ENCODE measurements at regions not wholly inside any gene's neighbourhood (a gene's known extent, or its start where the extent isn't known, plus 50 kb on each side); places are given as distances from the start of the nearest gene placed in this dataset.

DNA sequence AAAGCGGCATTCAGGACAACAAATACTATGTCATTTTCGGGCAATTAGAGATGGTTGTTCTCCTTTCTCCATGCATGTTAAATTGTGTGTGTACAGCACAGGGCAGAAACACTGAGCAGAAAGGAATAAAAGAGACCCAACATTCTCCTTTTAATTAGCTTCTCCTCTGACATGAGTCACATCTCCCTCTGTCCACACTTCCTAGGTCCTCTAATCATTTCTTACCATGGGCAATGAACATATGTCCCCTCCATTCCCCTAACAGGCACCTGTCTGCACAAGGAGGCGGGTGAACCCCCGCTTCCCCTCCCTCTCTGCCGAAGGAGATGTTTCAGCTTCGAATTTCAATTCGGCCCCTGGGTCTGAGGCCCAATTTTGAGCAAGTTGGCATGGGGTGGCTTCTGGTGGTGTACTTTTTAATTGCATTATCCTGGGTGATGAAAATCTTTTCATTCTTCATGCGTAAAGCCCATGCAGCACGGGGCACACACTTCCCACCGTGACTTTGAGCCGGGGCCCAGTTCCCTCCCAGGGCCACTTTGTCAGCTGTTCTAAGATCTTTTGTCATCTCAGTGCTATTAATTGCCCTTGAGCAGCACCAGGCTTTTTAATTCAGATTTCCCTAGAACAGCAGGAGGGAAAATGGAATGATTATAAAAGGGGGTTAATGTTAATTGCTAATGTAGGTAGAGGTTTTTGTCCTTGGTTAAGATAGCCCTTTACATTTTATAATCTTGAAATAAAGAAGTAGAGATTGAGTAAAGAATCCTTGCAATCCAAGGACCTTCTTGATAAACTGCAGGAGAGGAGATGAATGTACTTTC is 219.5 kb upstream of the NRP1 start:
- DNase-seq, result no peak
- Mint-ChIP-seq H3K4me1 (peaks cover 2% of the 10 kb centered on the region), H3K4me3 (no peak overlapping the region), H3K9me3 (ENCODE audit: low read depth) (no peaks in the 10 kb centered on the region), H3K36me3 (ENCODE audit: low read depth) (no peaks in the 10 kb centered on the region), H3K27me3 (peaks cover 34% of the 10 kb centered on the region), H3K27ac (no peak overlapping the region)
- intact Hi-C loops (cut with DNase I, micrococcal nuclease), result no loop called here
- POLR2A ChIA-PET, result no interaction called here
- no peak for ATAC-seq
- CTCF ChIA-PET, result no interaction called here

DNA sequence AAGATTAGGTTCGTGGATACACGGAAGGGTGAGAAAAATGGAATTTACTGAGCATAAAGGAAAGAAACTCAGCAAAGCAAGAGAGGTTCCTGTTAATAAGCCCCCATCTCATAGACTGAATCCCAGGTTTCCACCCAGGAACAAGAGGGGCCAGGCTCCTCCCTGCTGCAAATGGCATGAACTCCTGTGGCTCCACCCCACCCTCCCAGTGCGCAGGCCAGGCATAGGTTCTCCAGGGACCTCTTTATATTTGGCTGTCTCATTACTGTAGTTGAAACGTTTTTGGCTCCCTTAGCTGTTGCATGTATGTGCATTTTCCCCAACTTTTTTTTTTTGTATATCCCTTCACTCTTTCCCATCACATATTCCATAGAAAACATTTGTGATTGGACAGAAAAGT is 217.8 kb upstream of the NRP1 start:
- no peaks in the 10 kb centered on the region for H3K4me1 Mint-ChIP-seq
- H3K27me3 Mint-ChIP-seq, result peaks cover 31% of the 10 kb centered on the region

DNA sequence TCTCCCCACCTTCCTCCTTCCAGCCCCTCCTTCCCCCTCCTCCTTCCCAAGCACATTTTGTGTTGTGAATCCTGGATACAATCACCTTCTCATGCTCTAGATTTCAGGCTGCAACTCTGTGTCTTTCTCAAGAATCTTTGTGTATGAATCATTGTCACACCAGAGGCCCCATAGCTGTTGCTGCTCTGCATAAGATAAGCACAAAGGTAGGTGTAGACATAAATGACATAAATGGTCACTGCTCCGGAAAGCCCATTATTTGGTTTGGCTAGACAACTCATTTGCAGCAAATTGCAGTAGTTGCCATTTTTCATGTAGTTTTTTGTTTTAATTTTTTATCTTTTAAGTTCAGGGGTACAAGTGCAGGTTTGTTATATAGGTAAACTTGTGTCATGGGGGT is 216.3 kb upstream of the NRP1 start:
- POLR2A ChIA-PET, result no interaction called here
- DNase-seq, result no peak
- H3K4me1 Mint-ChIP-seq, result no peaks in the 10 kb centered on the region
- no peaks in the 10 kb centered on the region for H3K36me3 Mint-ChIP-seq (ENCODE audit: low read depth)
- CTCF ChIA-PET, result interaction anchor here (0.6 to 1.2 kb wide), 3 partner anchors 137 to 233 kb away, joined by 3 read pairs; no protein-coding TSS in a partner anchor
- no peak overlapping the region for H3K27ac Mint-ChIP-seq
- no peak overlapping the region for H3K4me3 Mint-ChIP-seq
- peaks cover 23% of the 10 kb centered on the region for H3K27me3 Mint-ChIP-seq
- no peak for ATAC-seq
- intact Hi-C loops (cut with DNase I, micrococcal nuclease), result no loop called here
- H3K9me3 Mint-ChIP-seq (ENCODE audit: low read depth), result no peaks in the 10 kb centered on the region

More for the DNA sequence above, 217.8 kb upstream of the NRP1 start:
- CTCF ChIA-PET, result interaction anchor here (0.6 kb wide), 2 partner anchors 23 to 34 kb away, joined by 3 read pairs; no protein-coding TSS in a partner anchor
- intact Hi-C loops (cut with DNase I, micrococcal nuclease), result no loop called here
- ATAC-seq (no peak), DNase-seq (no peak)
- H3K9me3 Mint-ChIP-seq (ENCODE audit: low read depth), result no peaks in the 10 kb centered on the region
- no peak overlapping the region for H3K4me3 Mint-ChIP-seq
- H3K27ac Mint-ChIP-seq, result no peak overlapping the region
- no peaks in the 10 kb centered on the region for H3K36me3 Mint-ChIP-seq (ENCODE audit: low read depth)
- POLR2A ChIA-PET, result no interaction called here

DNA sequence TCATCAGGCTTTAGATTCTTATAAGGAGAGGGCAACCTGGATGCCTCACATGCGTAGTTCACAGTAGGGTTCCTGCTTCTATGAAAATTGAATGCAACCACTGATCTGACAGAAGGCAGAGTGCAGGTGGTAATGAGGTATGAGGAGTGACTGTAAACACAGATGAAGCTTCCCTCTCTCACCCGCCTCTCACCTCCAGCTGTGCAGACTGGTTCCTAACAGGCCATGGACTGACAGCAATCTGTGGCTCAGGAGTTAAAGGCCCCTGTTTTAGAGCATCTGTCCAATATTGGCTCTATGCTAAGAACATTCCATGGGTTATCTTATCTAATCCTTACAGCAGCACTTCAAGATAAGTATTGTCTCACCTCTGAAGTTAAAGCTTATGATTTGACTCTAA is 213.5 kb upstream of the NRP1 start:
- CTCF ChIA-PET, result no interaction called here
- ATAC-seq, result no peak
- POLR2A ChIA-PET, result no interaction called here
- Mint-ChIP-seq H3K4me1 (no peaks in the 10 kb centered on the region), H3K9me3 (ENCODE audit: low read depth) (peaks cover 8% of the 10 kb centered on the region), H3K27ac (no peak overlapping the region), H3K4me3 (no peak overlapping the region), H3K27me3 (peaks cover 17% of the 10 kb centered on the region), H3K36me3 (ENCODE audit: low read depth) (no peaks in the 10 kb centered on the region)
- no peak for DNase-seq
- intact Hi-C loops (cut with DNase I, micrococcal nuclease), result no loop called here

DNA sequence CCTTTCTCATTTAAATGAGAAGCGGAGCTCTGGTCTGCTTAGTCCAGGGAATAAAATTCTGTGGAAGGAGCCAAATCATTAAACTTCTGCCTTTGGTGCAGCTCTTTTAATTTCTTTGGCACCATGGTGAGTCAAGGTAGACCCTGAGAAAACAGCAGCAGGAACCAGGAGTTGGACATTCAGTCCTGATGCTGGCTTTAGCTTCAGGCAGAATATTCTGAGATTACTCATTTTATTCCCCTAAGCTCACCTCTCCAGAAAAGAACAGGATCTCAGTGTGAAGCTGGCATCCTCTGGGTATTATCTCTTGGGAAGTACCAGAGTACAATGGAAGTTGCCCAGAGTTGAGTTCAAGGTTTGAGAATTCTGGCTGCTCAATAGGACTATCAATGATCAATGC is 211.6 kb upstream of the NRP1 start:
- CTCF ChIA-PET, result no interaction called here

DNA sequence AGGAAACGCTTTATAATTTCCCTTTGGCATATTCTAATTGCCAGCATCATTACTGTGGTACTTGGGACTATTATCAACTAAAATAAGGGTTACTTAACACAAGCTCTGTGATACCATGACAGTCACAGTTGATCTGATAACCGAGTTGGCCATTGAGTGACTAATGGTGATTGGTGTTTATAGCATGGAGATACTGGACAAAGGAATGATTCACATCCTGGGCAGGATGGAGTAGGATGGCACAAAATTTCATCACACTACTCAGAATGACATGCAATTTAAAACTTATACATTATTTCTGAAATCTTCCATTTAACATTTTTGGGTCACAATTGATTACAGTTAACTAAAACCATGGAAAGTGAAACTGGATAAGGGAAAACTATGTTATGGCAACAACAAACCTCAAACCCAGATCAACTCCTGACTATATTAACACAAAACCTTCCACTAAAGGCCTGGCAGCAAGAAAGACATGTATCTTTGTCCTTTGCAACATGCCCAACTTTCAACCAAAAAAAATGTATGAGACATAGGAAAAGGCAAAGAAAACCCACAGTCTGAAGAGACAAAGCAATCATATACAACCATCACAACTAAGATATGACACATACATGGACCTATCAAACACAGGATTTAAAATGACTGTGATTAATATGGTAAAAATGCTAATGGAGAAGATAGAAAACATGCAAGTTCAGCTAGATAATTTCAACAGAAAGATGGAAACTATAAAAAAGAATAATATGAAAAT is 208.5 kb upstream of the NRP1 start:
- Mint-ChIP-seq H3K4me1 (no peaks in the 10 kb centered on the region), H3K27ac (no peak overlapping the region), H3K9me3 (ENCODE audit: low read depth) (peaks cover 12% of the 10 kb centered on the region), H3K4me3 (no peak overlapping the region), H3K27me3 (peaks cover 11% of the 10 kb centered on the region), H3K36me3 (ENCODE audit: low read depth) (no peaks in the 10 kb centered on the region)
- ATAC-seq (no peak), DNase-seq (no peak)
- CTCF ChIA-PET, result no interaction called here
- POLR2A ChIA-PET, result no interaction called here
- intact Hi-C loops (cut with DNase I, micrococcal nuclease), result no loop called here

More for the DNA sequence above, 211.6 kb upstream of the NRP1 start:
- Mint-ChIP-seq H3K27ac (no peak overlapping the region), H3K4me3 (no peak overlapping the region), H3K9me3 (ENCODE audit: low read depth) (peaks cover 12% of the 10 kb centered on the region), H3K4me1 (no peaks in the 10 kb centered on the region), H3K36me3 (ENCODE audit: low read depth) (no peaks in the 10 kb centered on the region), H3K27me3 (peaks cover 18% of the 10 kb centered on the region)
- intact Hi-C loops (cut with DNase I, micrococcal nuclease), result no loop called here
- DNase-seq, result no peak
- ATAC-seq, result no peak
- POLR2A ChIA-PET, result no interaction called here

DNA sequence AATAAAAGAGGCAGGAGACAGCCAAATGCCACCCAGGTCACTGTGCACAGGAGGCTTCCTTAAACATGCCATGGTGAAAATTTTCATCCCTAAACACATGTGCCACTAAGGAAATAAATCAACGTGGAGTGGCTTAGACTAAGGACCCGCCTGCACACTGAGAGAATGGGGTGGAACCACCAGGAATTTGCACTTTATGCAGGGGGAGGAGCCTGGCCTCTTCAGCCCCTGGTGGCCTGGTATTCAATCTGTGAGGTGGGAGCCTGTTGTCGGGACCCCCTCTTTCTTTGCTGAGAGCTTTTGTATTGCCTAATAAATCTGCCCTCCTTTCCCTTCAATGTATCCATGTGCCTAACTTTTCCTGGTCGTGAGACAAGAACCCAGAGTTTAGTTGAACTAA is 204.6 kb upstream of the NRP1 start:
- Mint-ChIP-seq H3K27me3 (peaks cover 21% of the 10 kb centered on the region), H3K36me3 (ENCODE audit: low read depth) (no peaks in the 10 kb centered on the region), H3K9me3 (ENCODE audit: low read depth) (peaks cover 12% of the 10 kb centered on the region), H3K27ac (no peak overlapping the region), H3K4me1 (no peaks in the 10 kb centered on the region), H3K4me3 (no peak overlapping the region)
- no peak for ATAC-seq
- DNase-seq, result no peak
- ChIA-PET POLR2A (no interaction called here), CTCF (no interaction called here)
- intact Hi-C loops (cut with DNase I, micrococcal nuclease), result no loop called here

DNA sequence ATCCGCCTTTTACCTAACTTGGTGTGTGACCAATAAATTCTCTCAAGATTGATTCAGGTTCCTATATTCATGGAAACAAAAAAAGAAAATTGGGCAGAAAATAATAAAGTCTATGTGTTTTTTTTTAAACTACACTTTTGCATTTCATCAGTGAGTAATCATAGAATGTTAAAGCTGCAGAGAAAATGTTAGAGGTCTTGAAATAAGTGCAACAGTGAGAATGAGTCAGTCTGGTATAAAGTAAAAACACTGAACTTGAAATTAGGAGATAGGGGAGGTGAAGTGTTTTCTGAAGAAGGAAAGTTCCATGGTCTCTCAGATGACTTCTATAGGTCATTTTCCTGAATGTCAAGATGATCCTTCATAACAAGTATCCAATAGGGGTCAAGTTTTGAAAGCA is 202.6 kb upstream of the NRP1 start:
- Mint-ChIP-seq H3K36me3 (ENCODE audit: low read depth) (no peaks in the 10 kb centered on the region), H3K27me3 (peaks cover 29% of the 10 kb centered on the region), H3K4me3 (no peak overlapping the region), H3K9me3 (ENCODE audit: low read depth) (no peaks in the 10 kb centered on the region), H3K4me1 (no peaks in the 10 kb centered on the region), H3K27ac (no peak overlapping the region)
- intact Hi-C loops (cut with DNase I, micrococcal nuclease), result no loop called here
- ATAC-seq (no peak), DNase-seq (no peak)
- ChIA-PET CTCF (no interaction called here), POLR2A (no interaction called here)

DNA sequence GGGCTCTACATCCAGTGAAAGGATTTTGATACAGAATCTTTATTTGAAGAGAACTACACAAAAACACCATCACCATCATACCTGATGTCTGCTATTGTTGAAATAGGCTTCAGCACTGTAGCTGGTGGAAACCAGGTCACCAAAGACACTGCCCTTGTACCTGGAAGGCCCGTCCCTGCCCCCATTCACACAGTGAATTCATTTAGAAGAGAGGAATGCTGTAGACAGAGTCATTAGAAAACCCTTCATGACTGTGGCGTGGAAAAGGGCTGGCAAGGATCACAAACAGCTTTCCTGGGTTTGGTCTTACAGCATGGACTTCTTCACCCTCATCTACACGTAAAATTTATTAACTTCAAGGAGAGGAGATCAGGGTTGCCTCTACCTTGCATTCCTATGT is 202.0 kb upstream of the NRP1 start:
- Mint-ChIP-seq H3K36me3 (ENCODE audit: low read depth) (no peaks in the 10 kb centered on the region), H3K27ac (no peak overlapping the region), H3K27me3 (peaks cover 26% of the 10 kb centered on the region), H3K9me3 (ENCODE audit: low read depth) (no peaks in the 10 kb centered on the region), H3K4me1 (no peaks in the 10 kb centered on the region), H3K4me3 (no peak overlapping the region)
- intact Hi-C loops (cut with DNase I, micrococcal nuclease), result no loop called here
- ChIA-PET POLR2A (no interaction called here), CTCF (interaction anchor here (1.0 kb wide), 1 partner anchor 22 kb away, joined by 3 read pairs; no protein-coding TSS in a partner anchor)
- DNase-seq (no peak), ATAC-seq (no peak)

DNA sequence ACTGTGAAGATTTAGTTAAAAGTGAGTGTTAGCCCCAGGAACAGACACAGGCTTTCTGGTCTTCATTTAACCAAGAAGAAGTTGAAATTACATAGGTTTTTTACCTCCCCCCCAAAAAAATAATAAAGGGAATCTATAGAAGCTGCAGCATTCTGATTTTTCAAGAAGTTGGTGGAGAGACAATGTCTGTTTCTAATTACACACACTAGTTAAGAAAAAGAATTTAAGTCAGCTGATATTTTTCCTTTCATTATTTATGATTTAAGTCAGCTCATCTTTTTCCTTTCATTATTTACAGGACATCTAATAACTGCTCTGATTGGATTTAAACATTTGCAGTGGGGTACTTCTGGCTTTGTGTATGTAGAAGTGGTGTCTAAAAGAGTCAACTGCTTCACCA is 201.4 kb upstream of the NRP1 start:
- H3K27me3 Mint-ChIP-seq, result peaks cover 23% of the 10 kb centered on the region
- H3K9me3 Mint-ChIP-seq (ENCODE audit: low read depth), result no peaks in the 10 kb centered on the region
- POLR2A ChIA-PET, result no interaction called here
- no peaks in the 10 kb centered on the region for H3K4me1 Mint-ChIP-seq
- ATAC-seq (no peak), DNase-seq (no peak)
- CTCF ChIA-PET, result interaction anchor here (1.0 kb wide), 1 partner anchor 23 kb away, joined by 3 read pairs; no protein-coding TSS in a partner anchor
- H3K27ac Mint-ChIP-seq, result no peak overlapping the region
- no peaks in the 10 kb centered on the region for H3K36me3 Mint-ChIP-seq (ENCODE audit: low read depth)
- intact Hi-C loops (cut with DNase I, micrococcal nuclease), result no loop called here
- no peak overlapping the region for H3K4me3 Mint-ChIP-seq

DNA sequence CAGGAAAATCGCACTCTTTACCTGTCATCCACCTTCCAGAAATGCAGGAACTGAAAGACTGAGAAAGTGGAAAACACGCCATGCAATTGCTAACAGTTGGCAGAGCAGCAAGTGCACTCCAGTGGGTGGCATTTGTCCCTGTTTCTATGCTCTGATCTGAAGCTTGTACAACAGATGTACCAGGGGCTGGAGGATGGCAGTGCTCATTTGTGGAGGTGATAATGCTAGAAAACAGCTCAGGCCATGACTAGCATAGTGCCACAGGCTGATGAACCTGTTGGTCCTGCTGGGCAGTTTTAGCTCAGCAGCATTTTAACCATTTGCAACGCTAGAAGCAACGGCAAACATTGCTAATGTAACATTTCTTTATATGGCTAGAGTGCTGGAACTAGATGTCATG is 199.9 kb upstream of the NRP1 start:
- Mint-ChIP-seq H3K4me1 (no peaks in the 10 kb centered on the region), H3K27ac (no peak overlapping the region), H3K36me3 (ENCODE audit: low read depth) (no peaks in the 10 kb centered on the region), H3K4me3 (no peak overlapping the region), H3K27me3 (peaks cover 23% of the 10 kb centered on the region), H3K9me3 (ENCODE audit: low read depth) (peaks cover 3% of the 10 kb centered on the region)
- CTCF ChIA-PET, result interaction anchor here (0.7 kb wide), 1 partner anchor 928 kb away, joined by 3 read pairs; no protein-coding TSS in a partner anchor
- DNase-seq (no peak), ATAC-seq (no peak)
- intact Hi-C loops (cut with DNase I, micrococcal nuclease), result no loop called here
- POLR2A ChIA-PET, result no interaction called here

DNA sequence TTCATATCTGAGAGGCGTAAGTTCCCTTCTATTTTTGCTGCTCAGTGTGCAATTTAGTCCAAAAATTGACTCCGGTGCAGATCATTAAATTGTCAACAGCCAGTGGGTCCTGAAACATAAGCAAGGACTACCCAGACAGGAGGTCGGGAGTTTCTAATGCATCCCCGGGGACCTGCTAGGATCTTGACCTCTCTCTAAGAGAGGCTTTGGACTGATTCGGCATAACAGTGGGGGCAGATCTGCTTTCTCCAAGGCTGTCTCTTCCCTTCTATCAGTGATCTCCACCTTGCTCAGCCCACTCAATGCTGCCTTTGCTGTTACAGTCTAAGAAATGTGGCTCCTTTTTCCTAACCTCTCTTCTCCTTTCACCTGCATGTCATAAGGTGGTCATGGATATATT is 199.1 kb upstream of the NRP1 start:
- CTCF ChIA-PET, result no interaction called here

More for the DNA sequence above, 199.1 kb upstream of the NRP1 start:
- no peak for DNase-seq
- Mint-ChIP-seq H3K9me3 (ENCODE audit: low read depth) (peaks cover 3% of the 10 kb centered on the region), H3K27me3 (peaks cover 22% of the 10 kb centered on the region), H3K36me3 (ENCODE audit: low read depth) (no peaks in the 10 kb centered on the region), H3K4me3 (no peak overlapping the region), H3K4me1 (no peaks in the 10 kb centered on the region), H3K27ac (no peak overlapping the region)
- POLR2A ChIA-PET, result no interaction called here
- intact Hi-C loops (cut with DNase I, micrococcal nuclease), result no loop called here
- no peak for ATAC-seq

All from activated CD4-positive, alpha-beta T cell treated with anti-CD3 and anti-CD28 coated beads for 36 hours (primary cell).